Hepatocyte (in vitro differentiated cells): ENCODE measurements at regions not wholly inside any gene's neighbourhood (a gene's known extent, or its start where the extent isn't known, plus 50 kb on each side); places are given as distances from the start of the nearest gene placed in this dataset.

ENCODE experiments used
- DNase-seq: peaks from one replicate; pipeline ENCODE4 v3.0.0-alpha.2; 2016; ENCODE audit warnings: low spot score
- H2AFZ ChIP-seq: fragments of 200-600 bp; sonication (generic); 2 replicates; pipeline ENCODE4 v1.6.0; 2016; ENCODE audit warnings: antibody characterized with exemption, mild to moderate bottlenecking
- H3K27ac ChIP-seq: fragments of 200-600 bp; sonication (generic); 2 replicates; pipeline ENCODE4 v1.5.1; 2016; ENCODE audit warnings: mild to moderate bottlenecking
- H3K27me3 ChIP-seq: fragments of 200-600 bp; sonication (generic); 2 replicates; pipeline ENCODE4 v1.6.1; 2016
- H3K36me3 ChIP-seq: fragments of 200-600 bp; sonication (generic); replicated peaks from 2 replicates; pipeline ENCODE4 v1.5.1; 2016; ENCODE audit warnings: low read depth; ENCODE audit not compliant: insufficient read depth
- H3K4me1 ChIP-seq: fragments of 200-600 bp; sonication (generic); 2 replicates; pipeline ENCODE4 v1.5.1; 2016; ENCODE audit warnings: mild to moderate bottlenecking, moderate library complexity; ENCODE audit not compliant: insufficient read depth
- H3K4me2 ChIP-seq: fragments of 200-600 bp; sonication (generic); 2 replicates; pipeline ENCODE4 v1.6.0; 2016
- H3K4me3 ChIP-seq: fragments of 200-600 bp; sonication (generic); 2 replicates; pipeline ENCODE4 v1.5.1; 2016; ENCODE audit warnings: mild to moderate bottlenecking
- H3K79me2 ChIP-seq: fragments of 200-600 bp; sonication (generic); 2 replicates; pipeline ENCODE4 v1.6.0; 2017; ENCODE audit warnings: mild to moderate bottlenecking
- H3K9me2 ChIP-seq: fragments of 200-600 bp; sonication (generic); replicated peaks from 2 replicates; pipeline ENCODE4 v1.6.0; 2017; ENCODE audit warnings: mild to moderate bottlenecking; ENCODE audit not compliant: insufficient read depth
- H3K9me3 ChIP-seq: fragments of 200-600 bp; sonication (generic); 2 replicates; pipeline ENCODE4 v1.5.1; 2016; ENCODE audit warnings: low read depth, mild to moderate bottlenecking
- H4K20me1 ChIP-seq: fragments of 200-600 bp; sonication (generic); 2 replicates; pipeline ENCODE4 v1.6.0; 2016; ENCODE audit warnings: mild to moderate bottlenecking; ENCODE audit not compliant: insufficient read depth, poor library complexity, severe bottlenecking
- CTCF ChIP-seq: fragments of 200-600 bp; sonication (generic); IDR thresholded peaks from 2 replicates; pipeline ENCODE4 v1.5.1; 2016; ENCODE audit warnings: antibody characterized with exemption, mild to moderate bottlenecking; ENCODE audit not compliant: poor library complexity
- EZH2 ChIP-seq: fragments of 200-600 bp; sonication (generic); IDR thresholded peaks from 2 replicates; pipeline ENCODE4 v1.6.1; 2016; ENCODE audit warnings: antibody characterized with exemption, mild to moderate bottlenecking, borderline replicate concordance
- EZH2phosphoT487 ChIP-seq: fragments of 200-600 bp; sonication (generic); IDR thresholded peaks from one replicate; pipeline ENCODE4 v1.6.1; 2018; ENCODE audit warnings: antibody characterized with exemption, mild to moderate bottlenecking, low read depth, moderate library complexity; ENCODE audit not compliant: unreplicated experiment, severe bottlenecking
- WGBS: methylation state at CpG from one replicate; pipeline ENCODE4 v1.1.6; 2016; ENCODE audit warnings: low lambda C conversion rate; ENCODE audit errors: missing lambda C conversion rate; 5-methylcytosine and 5-hydroxymethylcytosine counted together

DNA sequence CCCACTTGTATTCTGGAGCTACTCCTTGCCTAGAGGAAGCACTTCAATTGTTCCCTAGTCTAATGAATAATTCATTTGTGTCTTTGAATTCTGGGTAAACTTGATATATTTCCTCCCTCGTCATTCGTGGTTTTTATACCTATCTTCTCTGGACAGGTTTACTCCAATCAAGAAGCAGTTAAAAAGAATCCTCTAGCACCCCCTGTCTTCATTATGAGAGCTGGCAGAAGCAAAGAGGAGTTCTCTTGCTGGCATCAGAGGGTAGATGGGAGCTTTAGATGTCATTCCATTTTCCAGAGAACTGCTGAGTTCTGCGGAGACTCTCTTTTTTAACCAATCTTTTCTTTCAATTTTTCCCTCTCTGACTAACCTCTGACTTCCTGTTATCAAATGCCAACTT, 627.7 kb downstream of the FGF9 start:
- 91% methylated on average over 3 of the region's 3 CpGs for WGBS

DNA sequence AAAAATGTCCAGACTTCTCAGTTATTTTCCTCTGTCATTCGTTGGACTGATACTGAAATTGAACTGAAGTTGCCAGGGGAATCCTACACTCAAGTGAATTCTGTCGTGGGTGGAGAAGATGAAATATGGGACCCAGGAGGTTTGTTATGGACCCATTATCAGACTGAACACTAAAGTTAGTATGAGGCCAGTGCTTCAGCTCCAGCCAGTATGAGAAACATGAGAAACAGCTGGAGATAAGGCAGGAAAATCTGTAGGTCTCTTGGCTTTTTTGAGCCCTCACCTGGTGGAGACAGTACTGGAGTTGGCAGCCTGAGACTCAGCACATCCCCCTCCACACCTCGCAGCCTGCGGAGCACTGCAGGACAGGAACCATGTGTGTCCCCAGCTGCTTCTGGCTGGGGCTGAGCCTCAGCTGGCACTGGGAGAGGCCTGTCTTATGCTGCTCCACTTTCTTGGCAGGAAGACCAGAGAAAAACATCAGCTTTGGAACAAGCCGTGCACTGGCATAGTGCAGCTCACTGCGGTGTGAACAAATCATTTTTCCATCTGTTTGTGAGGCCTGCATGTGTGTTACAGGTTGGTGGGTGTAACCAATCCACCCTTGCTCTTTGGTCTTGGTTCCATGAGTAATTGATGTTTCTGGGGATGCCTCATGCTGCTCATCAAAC, 641.0 kb downstream of the FGF9 start:
- TF ChIP-seq CTCF (no peak), EZH2 (no peak), EZH2phosphoT487 (no peak)
- H3K9me3 ChIP-seq, result no peaks in the 10 kb centered on the region
- no peak overlapping the region for H2AFZ ChIP-seq
- H3K79me2 ChIP-seq, result no peaks in the 10 kb centered on the region
- no peak overlapping the region for H3K4me3 ChIP-seq
- DNase-seq, result no peak
- H3K27ac ChIP-seq, result no peak overlapping the region
- no peak overlapping the region for H3K4me2 ChIP-seq
- no peaks in the 10 kb centered on the region for H3K4me1 ChIP-seq
- no peaks in the 10 kb centered on the region for H3K36me3 ChIP-seq
- 86% methylated on average over 6 of the region's 6 CpGs for WGBS
- H4K20me1 ChIP-seq, result no peaks in the 10 kb centered on the region
- H3K27me3 ChIP-seq, result no peaks in the 10 kb centered on the region
- H3K9me2 ChIP-seq, result no peaks in the 10 kb centered on the region

More for the DNA sequence above, 627.7 kb downstream of the FGF9 start:
- Histone ChIP-seq H3K4me1 (no peaks in the 10 kb centered on the region), H3K79me2 (no peaks in the 10 kb centered on the region), H3K27me3 (no peaks in the 10 kb centered on the region), H3K36me3 (no peaks in the 10 kb centered on the region), H3K27ac (no peak overlapping the region), H3K4me2 (no peak overlapping the region), H3K4me3 (no peak overlapping the region), H3K9me2 (no peaks in the 10 kb centered on the region), H4K20me1 (no peaks in the 10 kb centered on the region), H3K9me3 (no peaks in the 10 kb centered on the region), H2AFZ (no peak overlapping the region)
- TF ChIP-seq EZH2 (no peak), EZH2phosphoT487 (no peak), CTCF (no peak)
- DNase-seq, result no peak

DNA sequence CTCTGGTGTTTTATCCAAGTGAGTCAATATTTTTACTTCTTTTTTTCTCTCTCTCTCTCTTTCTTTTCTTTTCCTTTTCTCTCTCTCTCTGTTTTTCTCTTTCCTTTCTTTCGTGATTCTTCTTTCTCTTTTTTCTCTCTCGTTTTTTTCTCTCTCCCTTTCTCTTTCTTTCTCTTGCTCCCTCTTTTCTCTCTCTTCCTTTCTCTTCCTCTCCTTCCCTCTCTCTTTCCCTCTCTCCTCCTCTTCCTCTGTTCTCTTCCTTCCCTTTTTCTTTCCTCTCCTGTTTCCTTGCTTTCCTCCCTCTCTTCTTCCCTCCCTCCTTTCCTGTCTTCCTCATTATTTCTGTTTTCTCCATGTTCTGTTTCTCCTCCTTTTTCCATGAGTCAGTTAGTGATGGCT, 641.5 kb downstream of the FGF9 start:
- Histone ChIP-seq H3K79me2 (no peaks in the 10 kb centered on the region), H2AFZ (no peak overlapping the region), H3K9me2 (no peaks in the 10 kb centered on the region), H3K27me3 (no peaks in the 10 kb centered on the region), H3K4me1 (no peaks in the 10 kb centered on the region), H3K27ac (no peak overlapping the region), H3K9me3 (no peaks in the 10 kb centered on the region), H3K4me3 (no peak overlapping the region), H3K4me2 (no peak overlapping the region), H3K36me3 (no peaks in the 10 kb centered on the region), H4K20me1 (no peaks in the 10 kb centered on the region)
- WGBS, result 90% methylated on average over 2 of the region's 2 CpGs
- DNase-seq, result no peak
- no peak for TF ChIP-seq EZH2phosphoT487
- TF ChIP-seq EZH2, result no peak
- TF ChIP-seq CTCF, result no peak
